HUDEP-2 (cell line): ENCODE measurements at regions not wholly inside any gene's neighbourhood (a gene's known extent, or its start where the extent isn't known, plus 50 kb on each side); places are given as distances from the start of the nearest gene placed in this dataset.

ENCODE experiments used
- DNase-seq, 76 experiments: peaks; one replicate each; lab custom pipeline; 2025; ENCODE audit not compliant: unreplicated experiment in 76 of 76; lab: John Stamatoyannopoulos, UW

DNA sequence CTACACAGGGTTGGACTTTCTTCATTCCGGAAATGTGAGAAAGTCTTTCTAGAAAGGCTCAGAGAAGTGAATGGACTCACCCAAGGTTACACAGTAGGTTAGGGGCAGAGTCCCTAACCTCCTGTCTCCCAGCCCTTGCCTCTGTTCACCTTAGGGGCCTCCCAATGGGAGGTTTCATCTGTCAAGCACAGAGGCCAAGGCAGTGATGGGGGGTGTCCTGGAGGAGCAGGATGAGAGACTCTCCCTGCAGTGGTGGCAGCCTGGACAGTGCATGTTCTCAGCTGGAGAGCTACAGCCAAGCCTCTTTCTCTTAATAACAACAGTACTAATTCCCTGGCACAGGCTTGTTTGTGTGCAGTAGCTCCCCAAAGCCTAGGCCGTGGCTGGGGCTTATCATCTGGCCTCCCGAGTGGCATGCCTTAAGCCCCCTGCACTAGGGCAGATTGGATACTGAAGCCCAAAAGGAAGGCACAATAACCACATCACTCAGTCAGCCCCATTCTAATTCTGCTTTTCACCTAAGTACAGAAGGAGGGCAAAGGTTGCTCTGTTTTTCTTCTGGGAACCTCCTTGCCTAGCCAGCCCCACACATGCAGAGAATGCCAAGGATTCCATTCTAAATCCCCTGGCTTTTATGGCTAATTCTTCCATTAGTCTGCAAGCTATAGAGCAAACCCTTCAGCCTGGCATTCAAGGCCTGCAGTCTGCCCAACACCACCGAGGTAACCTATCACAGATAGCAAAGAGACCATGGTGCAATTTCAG, 50.2 kb upstream of the XPA start:
- DNase-seq, result no peak

DNA sequence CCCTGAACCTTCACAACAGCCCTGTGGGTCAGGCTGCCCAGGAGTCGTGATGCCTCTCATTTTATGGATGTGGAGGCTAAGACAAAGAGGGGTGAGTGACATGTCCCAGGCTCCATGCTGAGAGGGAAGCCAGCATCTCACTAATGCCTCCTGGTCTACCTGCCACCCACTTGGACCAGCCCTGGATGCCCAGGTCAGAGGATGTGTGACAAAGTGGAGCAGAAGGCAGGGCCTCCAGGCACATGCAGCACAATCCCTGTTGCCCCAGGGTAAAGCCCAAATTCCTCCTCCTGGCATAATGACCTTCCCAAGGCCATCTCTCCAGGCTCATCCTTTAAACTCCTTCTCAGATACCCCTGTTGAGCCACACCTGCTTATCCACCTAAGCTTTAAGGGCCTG, 51.4 kb upstream of the XPA start:
- DNase-seq, result no peak

DNA sequence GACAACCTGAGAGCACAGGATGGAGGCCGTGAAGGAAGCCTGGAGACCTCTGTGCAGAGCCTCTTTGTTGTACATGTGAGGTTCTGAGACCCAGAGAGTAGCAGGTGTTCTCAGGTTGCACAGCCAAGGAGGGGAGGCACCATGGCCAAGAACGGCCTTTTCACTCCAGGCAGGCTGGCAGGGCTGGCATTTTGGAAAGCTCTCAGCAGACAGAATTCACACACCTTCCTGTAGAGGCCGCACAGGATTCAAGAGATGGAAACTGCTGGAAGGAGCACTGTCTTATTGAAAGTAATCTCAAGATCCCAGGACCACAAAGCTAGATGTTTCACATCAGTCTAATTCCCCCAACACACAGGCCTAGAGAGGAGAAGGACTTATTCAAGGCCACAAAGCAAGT, 52.8 kb upstream of the XPA start:
- no peak for DNase-seq

DNA sequence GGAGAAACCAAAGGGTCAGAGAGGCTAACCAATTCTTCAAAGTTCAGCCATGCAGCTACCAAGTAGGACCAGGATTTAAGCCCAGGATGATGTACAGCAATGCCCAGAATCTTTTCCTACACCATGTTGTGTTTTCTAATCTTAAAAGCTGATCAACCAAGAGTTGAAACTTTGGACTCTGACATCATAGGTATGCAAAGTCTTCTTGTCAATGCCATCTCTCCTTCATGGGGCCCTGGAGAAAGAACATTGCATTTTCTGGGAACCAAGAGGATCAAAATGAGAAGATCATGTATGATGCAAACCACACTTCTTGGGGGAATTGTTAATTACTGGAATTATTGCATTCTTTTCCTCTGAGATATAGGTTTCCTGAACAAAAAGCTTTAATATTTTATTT, 54.4 kb upstream of the XPA start:
- no peak for DNase-seq

DNA sequence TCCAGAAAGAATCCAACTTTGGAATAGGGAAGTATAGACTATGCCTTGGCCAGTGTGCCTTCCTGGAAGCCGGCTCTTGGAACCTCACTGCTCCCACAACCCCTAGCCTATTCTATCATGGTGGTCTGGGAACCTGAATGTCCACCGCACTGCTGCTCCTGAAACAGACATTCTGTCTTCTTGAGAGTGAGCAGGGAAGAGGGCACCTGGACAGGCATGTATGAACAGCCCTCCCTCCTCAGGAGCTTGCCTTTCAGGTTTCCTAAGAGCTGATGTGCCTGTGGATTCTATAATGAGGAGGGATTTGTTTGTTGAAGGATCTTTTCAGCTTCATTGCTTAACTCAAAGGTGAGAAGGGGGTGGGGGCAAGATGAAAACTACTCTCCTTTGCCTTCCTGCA, 55.1 kb upstream of the XPA start:
- DNase-seq, result no peak

DNA sequence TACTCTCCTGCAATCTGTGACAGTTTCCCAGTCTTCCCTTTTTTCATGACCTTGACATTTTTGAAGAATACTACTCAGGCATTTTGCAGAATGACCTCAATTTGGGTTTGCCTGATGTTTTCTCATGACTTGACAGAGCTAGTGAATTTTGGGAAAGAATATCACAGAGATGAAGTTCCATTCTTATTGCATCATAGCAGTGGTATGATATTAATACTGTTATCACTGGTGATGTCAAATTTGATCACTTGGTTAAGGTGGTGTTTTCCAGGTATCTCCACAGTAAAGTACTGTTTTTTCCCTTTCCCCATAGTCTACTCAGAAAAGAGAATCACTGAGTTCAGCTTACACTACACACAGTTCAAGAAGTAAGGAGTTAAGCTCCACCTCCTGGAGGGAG, 56.2 kb upstream of the XPA start:
- no peak for DNase-seq

DNA sequence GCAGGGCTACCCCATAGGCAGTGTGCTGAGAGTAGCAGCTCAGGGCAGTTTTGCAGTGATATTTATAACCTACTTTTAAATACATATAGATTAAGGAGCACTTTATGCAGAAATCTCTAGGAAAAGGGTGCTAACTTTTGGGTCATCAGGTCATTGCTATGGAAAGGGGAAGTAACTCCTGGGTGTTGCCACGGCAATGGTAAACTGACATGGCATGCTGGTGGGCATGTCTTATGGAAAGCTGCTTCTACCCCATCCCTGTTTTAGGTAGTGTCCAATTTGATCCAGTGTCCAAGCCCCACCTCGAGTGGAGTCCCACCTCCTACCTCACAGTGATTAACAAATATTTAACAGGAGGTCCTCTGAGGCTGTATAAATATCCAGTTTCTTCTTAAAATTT, 56.8 kb upstream of the XPA start:
- no peak for DNase-seq

DNA sequence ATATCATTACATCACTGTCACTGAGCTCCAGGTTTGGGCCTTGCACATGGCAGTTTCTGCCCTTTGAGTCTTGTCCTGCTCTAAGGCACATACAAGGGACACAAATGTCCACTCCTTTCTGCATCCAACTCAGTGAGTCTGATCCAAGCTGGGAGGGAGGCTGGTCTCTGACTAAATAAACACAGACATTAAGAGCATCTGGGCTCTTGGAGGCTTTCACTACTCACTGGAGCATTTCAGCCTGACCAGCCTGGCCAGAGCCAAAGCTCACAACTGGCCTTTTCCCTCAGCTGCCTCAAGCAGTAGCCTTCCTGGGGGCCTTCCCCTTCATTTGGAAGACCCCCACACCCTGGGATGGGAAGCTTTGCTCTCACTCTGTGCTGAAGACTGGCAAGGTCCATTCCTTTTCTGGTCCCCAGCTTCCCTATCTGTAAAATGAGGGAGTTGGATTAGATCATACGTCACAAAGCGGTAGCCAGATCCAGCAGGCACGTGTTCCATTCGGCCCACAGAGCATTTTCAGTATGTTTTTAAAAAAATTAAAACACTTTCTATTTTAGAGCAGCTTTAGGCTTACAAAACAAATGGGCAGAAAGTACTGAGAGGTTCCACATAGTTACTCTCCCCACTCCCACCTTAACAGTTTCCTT, 58.6 kb upstream of the XPA start:
- DNase-seq, result no peak

DNA sequence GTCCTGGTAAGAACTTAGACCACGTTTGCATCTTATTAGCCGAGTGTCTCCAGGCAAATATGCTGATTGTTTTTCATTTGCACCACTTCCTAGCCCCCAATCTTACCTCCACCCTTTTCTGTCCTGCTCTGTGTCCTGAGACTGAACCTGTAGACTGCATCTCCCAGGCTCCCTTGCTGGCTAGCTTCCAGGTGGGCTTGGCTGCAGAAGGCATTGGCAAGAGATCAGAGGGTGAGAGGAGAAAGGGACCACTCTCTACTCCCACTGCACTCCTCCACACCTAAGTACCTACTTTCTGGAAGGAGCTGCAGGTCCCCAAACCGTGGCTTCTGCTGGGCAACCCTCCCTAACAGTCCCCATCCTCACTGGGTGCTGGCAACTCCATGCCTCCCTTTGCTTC, 59.9 kb upstream of the XPA start:
- DNase-seq, result no peak

DNA sequence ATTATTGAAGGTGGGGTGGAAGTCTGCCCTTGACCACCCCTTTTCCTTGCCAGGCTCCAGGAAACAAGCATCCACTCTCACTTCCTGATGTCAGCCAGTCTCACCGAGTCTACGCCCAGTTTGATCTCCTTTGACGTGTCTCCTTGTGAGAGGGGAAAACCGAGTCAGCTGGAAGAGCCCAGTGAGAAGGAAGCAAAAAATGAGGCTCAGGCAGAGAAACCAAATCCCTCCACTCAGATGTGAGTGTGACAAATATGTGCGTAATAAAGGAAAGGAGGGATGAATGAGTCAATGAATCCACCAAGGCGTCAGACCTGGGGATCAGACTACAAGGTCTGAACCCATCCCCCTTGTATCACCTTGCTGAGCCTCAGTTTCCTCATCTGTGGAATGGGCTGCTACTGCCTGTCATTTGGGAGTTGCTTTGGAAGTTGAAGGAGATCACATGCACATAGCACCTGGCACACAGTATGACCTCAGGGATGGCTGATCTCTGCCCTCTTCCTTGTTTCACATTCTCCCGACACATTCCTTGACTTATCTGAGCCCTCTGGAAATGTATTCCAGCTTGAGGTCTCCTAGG, 61.3 kb upstream of the XPA start:
- DNase-seq, result no peak

DNA sequence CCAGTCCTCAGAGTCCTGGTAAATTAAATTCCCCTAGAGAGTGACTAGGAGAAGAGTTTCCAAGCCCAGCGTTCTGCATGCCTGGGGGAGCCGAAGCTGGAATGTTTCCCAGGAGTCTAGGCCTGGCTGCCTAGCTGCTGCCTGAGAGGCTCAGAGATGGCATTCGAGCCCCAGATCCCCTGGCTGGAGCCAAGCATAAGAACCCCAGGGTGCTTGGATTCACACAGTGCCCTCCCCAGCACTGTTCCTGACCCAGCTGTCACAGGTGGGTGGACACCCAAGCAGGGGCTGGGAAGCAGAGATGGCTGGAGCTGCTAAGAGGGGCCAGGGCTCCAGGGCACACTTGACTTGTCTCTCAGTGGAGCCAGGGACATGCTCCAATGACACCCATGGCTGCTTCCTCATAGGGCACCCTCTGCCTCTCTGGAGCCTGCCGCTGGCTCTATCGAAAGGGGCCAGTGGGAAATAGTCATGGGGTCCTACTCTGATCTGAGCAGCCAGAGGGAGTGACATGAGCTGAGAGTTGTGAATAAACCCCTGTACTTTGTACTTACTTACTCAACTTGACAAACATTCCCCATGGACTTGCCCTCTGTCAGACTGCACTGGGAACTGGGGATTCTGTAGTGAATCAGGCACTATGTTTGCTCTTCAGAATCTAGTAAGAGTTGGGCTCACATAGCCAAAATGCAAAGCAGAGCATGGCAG, 62.6 kb upstream of the XPA start:
- no peak for DNase-seq

DNA sequence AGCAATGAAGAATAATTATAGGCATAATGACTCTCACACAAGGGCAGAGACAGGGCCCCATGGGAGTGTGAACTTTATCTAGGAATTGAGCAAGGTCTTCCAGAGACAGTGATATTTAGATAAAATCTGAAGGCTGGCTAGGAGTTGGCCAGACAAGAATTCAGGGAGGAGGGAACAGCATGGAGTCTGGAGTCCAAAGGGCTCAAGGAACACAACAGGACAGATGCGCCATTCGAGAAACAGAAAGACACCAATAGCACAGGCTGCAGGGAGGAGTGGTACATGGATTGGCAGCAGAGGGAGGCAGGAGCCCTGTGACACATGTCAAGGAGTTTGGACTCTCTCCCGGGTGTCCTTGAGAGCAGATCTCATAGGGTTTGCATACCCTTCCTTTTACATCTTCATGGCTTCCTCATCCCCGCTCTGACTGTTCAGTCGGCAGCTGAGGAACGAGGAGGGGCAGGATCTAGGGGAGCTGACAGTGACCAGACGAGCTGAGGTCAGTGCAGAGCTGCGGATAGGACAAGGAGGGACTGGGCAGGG, 64.0 kb upstream of the XPA start:
- DNase-seq, result no peak

DNA sequence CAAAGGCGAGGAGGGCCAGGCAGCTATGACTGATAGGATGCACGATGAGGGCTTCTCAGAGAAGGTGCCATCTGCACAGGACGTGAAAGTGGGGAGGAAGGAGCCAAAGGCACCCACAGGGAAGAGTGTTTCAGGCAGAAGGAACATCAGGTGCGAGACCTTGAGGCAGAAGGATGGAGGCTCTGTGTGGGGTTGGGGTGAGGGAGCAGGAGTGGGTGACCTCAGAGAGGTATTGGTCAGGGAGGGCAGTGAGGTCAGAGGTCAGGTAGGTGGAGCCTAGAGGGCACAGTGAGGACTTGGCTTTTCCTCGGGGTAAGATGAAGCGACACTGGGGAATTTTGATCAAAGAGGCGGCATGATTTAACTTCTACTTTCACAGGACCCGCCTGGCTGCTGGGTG, 64.7 kb upstream of the XPA start:
- DNase-seq, result no peak

DNA sequence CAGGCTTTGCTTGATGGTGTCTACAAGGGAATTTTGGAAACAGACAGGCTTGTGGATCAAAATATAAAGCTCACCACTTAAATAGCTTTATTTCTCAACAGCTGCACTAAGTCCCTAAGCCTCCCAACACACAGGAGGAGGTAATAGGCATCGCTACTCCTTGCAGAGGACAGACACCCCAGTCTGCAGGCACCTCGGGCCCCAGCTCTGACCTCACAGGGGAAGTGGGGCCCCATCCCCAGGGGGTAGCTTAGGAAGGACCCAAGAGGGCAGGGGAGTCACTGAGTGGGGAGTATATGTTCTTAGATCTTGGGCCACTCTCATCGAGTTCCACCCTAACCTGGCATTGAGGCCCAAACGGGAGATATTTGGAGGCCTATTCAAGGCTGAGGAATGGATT, 66.7 kb upstream of the XPA start:
- DNase-seq, result no peak

DNA sequence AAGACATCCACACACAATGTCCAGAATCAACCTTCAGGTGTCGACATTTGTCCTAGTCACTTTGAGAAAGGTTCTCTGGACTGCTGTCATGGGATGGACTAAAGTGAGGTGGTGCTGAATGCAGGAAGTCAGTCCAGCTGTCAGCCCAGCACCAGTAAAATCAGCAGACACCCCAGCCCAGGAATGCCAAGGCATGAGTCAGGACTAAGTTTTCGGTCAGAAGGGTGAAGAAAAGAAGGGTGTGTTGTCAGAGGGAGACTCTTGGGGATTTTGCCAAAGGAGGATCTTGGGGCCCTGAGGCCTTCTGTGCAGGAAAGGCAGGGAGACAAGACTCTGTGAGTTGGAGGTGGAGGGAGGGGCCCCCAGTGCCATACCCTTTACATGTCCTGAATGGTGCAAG, 69.0 kb upstream of the XPA start:
- DNase-seq, result no peak

DNA sequence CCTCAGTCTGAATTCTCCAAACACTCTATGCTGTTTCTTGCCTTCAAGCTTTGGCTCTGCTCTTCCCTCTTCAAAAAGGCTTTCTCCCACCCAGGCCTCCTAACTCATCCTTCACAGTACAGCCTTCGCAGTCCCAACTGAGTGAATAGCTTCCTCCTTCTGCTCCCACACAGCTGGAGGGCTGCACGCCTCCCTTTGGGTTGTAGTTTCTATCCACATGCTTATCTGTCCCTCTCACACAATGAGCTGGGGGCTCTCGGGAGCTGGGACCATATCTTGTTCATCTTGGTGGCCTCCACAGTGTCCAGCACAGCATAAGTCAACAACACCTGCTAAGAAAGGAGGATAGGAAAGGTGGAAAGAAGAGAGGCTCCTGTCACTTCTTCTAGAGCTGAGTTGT, 69.5 kb upstream of the XPA start:
- DNase-seq, result no peak

DNA sequence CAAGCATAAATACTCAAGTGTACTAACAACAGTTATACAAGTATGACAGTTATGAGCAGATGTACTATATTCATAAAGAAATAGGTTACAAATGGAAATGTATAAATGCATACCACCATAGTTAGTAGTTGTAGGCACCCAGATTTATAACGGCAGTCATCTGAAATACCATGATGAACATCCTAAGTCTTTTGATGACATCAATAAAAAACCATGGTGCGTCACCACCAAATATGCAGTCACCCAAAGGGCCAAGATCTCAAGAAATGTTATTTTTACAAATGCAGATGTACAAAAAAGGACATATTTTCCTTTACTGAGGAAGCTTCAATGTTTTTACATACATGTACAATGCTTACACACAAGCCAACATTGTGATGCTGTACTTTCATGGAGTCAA, 70.8 kb upstream of the XPA start:
- no peak for DNase-seq

DNA sequence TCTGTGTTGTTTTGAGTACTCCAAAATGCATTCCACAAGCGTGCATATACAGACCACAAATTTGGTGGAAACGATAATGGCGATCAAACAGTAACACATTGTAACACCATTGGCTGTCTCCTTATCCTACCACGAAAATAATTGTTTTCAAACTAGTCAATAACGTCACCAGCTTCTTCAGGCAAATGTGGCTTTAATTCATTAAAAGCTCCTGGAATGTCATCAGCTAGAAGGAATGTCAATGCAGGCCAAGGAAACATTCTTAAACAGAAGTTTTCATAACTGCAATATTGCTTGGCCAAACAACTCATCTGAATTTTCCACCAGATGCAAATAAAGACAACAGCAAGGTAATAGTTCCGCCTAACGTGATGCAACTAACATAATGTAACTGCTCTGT, 71.6 kb upstream of the XPA start:
- no peak for DNase-seq

DNA sequence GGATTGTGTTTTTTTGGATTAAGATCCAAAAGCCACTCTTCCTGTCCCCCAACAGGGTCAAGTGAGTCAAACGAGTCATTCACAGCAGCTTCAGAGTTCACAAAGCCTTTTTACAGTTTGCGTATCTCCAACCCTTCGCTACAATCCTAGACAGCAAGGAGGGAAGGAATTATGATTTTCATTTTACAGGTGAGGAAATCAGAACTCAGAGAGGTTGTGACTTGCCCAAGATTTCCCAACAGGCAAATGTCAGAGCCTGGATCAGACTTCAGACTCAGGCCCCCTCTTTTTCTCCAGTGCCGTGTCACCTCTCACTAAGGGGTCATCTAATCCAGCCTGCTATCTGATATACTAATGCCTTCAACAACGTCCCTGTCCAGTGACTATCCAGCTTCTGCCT, 72.1 kb upstream of the XPA start:
- DNase-seq, result no peak

DNA sequence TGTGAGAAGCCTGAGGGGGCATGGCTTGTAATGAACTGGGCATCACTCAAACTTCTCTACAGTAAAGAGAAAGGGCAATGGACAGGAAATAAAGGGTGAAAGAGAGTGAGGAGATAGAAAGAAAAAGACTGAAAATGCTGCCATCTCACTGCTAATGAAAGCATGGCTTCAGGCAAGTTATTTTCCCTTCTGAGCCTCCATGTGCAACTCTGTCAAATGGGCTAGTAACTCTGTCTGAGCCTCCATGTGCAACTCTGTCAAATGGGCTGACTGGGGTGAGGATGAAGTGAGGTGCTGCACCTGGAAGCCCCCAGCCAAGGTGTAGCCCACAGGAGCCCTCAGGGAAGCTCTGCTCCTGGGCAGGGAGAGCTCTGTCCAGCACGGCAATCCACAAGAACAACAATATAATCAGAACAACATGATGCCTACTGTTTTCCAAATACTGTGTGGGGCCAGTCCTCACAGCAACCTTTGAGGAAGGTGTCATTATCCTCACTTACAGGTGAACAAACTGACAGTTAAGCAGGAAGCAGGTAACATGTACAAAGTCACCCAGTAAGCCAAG, 73.8 kb upstream of the XPA start:
- DNase-seq, result no peak

DNA sequence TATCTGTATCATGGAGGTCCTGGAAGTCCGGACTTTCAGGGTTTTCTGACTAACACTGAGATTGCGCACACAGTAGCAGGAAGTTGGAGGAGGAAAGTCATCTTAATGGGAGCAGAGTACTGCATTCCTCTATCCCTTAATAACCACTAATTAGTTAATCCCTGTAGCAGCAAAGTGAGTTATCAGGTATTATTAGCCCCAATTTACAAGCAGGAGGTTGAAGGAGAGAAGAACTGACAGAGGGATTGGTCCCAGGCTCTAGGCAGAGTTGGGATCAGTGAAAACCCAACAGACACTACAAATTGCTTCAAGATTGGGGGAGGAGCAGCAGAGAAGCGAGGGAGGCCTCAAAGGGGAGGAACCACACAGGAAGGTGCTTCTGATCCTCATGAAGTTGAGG, 74.5 kb upstream of the XPA start:
- no peak for DNase-seq
